Activated CD8-positive, alpha-beta T cell treated with anti-CD3 and anti-CD28 coated beads for 36 hours (primary cell): ENCODE measurements at regions not wholly inside any gene's neighbourhood (a gene's known extent, or its start where the extent isn't known, plus 50 kb on each side); places are given as distances from the start of the nearest gene placed in this dataset.

ENCODE experiments used
- ATAC-seq: fragments of 200-7000 bp; cut with Tn5 transposase; one replicate; pipeline ENCODE4 v1.10.0; 2021; ENCODE audit warnings: mild to moderate bottlenecking, moderate library complexity
- CTCF ChIA-PET: fragments of 350-600 bp; sonication (Branson Sonifier 250); formaldehyde crosslinking; loops from one replicate; lab custom pipeline; 2021; ENCODE audit warnings: antibody characterized with exemption; lab: Charles Lee
- POLR2A ChIA-PET: fragments of 350-600 bp; sonication (Branson Sonifier 250); formaldehyde crosslinking; loops from one replicate; lab custom pipeline; 2021; ENCODE audit warnings: antibody characterized with exemption; lab: Charles Lee
- DNase-seq: peaks from one replicate; pipeline ENCODE4 v3.0.0-alpha.2; 2020
- H3K27ac Mint-ChIP-seq: one replicate; pipeline ENCODE4 v1.8.0; 2021; ENCODE audit warnings: mild to moderate bottlenecking, mixed read lengths
- H3K27me3 Mint-ChIP-seq: one replicate; pipeline ENCODE4 v1.8.0; 2021; ENCODE audit warnings: mixed read lengths
- H3K36me3 Mint-ChIP-seq: one replicate; pipeline ENCODE4 v1.8.0; 2021; ENCODE audit warnings: low read depth, mixed read lengths
- H3K4me1 Mint-ChIP-seq: one replicate; pipeline ENCODE4 v1.8.0; 2021; ENCODE audit warnings: low read depth, mixed read lengths
- H3K4me3 Mint-ChIP-seq: one replicate; pipeline ENCODE4 v1.8.0; 2021; ENCODE audit warnings: mild to moderate bottlenecking, moderate library complexity, mixed read lengths
- H3K9me3 Mint-ChIP-seq: one replicate; pipeline ENCODE4 v1.8.0; 2021; ENCODE audit warnings: mixed read lengths
- intact Hi-C: fragments of 100-400 bp; cut with micrococcal nuclease; formaldehyde crosslinking; loops from one replicate; pipeline ENCODE4 v1.10.0; 2022
- TF ChIP-seq, protein P1 (sequence below): fragments of 200-600 bp; IDR thresholded peaks from one replicate; pipeline ENCODE4 v1.8.0; 2022; ENCODE audit warnings: antibody characterized with exemption, mild to moderate bottlenecking

- intact Hi-C loops = no loop called here
- H3K27ac Mint-ChIP-seq = no peak overlapping the region
- H3K4me1 Mint-ChIP-seq = no peaks in the 10 kb centered on the region
- ATAC-seq = no peak
- no peaks in the 10 kb centered on the region for H3K36me3 Mint-ChIP-seq
- TF ChIP-seq, protein P1, sequence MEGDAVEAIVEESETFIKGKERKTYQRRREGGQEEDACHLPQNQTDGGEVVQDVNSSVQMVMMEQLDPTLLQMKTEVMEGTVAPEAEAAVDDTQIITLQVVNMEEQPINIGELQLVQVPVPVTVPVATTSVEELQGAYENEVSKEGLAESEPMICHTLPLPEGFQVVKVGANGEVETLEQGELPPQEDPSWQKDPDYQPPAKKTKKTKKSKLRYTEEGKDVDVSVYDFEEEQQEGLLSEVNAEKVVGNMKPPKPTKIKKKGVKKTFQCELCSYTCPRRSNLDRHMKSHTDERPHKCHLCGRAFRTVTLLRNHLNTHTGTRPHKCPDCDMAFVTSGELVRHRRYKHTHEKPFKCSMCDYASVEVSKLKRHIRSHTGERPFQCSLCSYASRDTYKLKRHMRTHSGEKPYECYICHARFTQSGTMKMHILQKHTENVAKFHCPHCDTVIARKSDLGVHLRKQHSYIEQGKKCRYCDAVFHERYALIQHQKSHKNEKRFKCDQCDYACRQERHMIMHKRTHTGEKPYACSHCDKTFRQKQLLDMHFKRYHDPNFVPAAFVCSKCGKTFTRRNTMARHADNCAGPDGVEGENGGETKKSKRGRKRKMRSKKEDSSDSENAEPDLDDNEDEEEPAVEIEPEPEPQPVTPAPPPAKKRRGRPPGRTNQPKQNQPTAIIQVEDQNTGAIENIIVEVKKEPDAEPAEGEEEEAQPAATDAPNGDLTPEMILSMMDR = no peak
- H3K9me3 Mint-ChIP-seq = no peaks in the 10 kb centered on the region
- no peak overlapping the region for H3K4me3 Mint-ChIP-seq
- ChIA-PET POLR2A (no interaction called here), CTCF (no interaction called here)
- no peaks in the 10 kb centered on the region for H3K27me3 Mint-ChIP-seq
- DNase-seq = no peak
Observed at GRCh38 chr2:221777119-221777518, 205.0 kb upstream of the EPHA4 start.

DNA sequence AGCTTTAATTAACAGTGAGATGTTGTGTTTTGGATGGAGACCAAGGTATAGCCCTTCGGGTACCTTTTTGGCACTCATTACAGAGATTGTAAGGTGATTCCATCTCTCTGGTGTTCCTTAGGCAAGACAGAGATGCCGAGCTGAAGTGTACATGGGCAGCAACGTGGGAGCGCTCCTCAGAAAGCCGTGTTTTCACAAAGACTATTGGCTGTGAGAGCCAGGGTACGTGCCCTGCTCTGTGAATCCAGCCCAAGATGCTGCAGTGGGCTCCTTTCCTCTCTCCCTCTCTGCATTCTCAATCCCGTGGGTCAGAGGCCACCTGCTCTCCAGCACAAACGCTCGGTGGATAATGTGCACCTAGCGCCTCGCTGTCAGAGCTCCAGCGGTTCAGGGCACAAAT lies 203.0 kb upstream of the EPHA4 start:
- ATAC-seq = no peak
- TF ChIP-seq, protein P1 = no peak
- ChIA-PET CTCF (no interaction called here), POLR2A (no interaction called here)
- Mint-ChIP-seq H3K9me3 (no peaks in the 10 kb centered on the region), H3K27me3 (no peaks in the 10 kb centered on the region), H3K4me3 (no peak overlapping the region), H3K36me3 (no peaks in the 10 kb centered on the region), H3K27ac (no peak overlapping the region), H3K4me1 (no peaks in the 10 kb centered on the region)
- intact Hi-C loops = no loop called here
- no peak for DNase-seq

DNA sequence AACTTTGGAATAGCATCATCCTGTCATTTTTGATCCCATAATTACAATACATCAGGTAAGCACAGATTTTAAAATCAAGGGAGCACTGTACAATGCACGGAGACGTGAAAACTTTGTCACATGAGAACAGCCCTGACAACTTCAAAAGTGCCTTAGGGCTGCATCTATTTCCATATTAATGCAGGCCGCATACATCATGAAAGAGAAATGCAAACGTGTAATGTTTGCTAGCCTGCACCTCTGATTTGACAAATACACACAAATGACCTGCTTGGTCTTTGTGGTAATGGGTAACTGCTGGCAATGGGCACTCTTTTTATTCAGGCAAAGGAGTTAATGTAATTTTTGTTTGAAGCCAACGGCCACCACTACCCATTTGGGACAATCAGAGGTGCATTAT lies 202.0 kb upstream of the EPHA4 start:
- Mint-ChIP-seq H3K4me3 (no peak overlapping the region), H3K27me3 (no peaks in the 10 kb centered on the region), H3K9me3 (no peaks in the 10 kb centered on the region), H3K27ac (no peak overlapping the region), H3K4me1 (no peaks in the 10 kb centered on the region), H3K36me3 (no peaks in the 10 kb centered on the region)
- TF ChIP-seq, protein P1 = no peak
- DNase-seq (no peak), ATAC-seq (no peak)
- ChIA-PET POLR2A (no interaction called here), CTCF (no interaction called here)
- intact Hi-C loops = no loop called here

- ChIA-PET CTCF (no interaction called here), POLR2A (no interaction called here)
- H3K27me3 Mint-ChIP-seq = no peaks in the 10 kb centered on the region
- ATAC-seq (no peak), DNase-seq (no peak)
- H3K36me3 Mint-ChIP-seq = no peaks in the 10 kb centered on the region
- H3K9me3 Mint-ChIP-seq = no peaks in the 10 kb centered on the region
- H3K4me1 Mint-ChIP-seq = no peaks in the 10 kb centered on the region
- H3K27ac Mint-ChIP-seq = no peak overlapping the region
- TF ChIP-seq, protein P1 = no peak
- no peak overlapping the region for H3K4me3 Mint-ChIP-seq
- intact Hi-C loops = no loop called here
Observed at GRCh38 chr2:221771297-221771696, 199.2 kb upstream of the EPHA4 start.

DNA sequence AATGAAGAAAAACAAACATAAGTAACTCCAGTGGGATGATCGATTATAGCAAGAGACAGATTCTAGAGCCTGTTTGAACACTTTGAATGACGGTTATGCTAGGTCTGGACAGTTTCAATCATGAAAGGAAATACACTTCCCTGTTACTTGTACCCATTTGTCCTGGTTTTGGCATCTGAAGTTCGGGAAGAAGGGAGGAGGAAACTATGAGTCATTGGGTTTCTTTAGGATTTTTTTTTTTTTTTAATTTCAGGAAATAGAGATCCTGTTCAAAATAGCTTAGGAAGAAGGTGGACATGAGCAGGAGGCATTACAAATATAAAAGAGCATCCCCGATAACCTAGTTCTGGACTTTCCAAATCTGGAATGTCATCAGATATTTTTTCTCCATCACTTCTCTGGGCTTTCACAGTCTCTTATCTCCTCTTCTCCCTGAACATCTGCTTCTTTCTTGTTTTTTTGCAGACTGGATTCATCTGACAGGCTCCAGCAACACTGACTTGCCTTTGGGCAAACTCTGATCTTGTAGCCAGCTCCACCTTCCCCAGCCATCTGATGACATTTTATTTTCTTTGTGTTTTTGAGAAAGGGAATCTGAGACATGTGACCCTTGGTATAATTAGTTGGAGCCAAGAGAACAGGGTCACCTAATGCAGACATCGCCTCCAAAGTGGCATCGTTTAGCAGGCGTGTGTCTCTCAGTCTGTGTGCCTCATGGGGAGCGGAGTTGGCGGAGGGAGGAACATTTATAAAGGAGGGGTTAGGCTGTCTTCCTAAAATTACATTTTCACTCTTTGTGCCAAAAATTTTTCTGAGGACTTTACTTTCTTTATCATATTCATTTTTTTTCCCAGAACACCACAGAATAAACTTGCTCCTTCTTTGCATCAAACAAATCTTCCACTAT lies 195.3 kb upstream of the EPHA4 start:
- Mint-ChIP-seq H3K4me3 (no peak overlapping the region), H3K36me3 (no peaks in the 10 kb centered on the region), H3K27ac (no peak overlapping the region), H3K27me3 (no peaks in the 10 kb centered on the region), H3K4me1 (no peaks in the 10 kb centered on the region), H3K9me3 (no peaks in the 10 kb centered on the region)
- TF ChIP-seq, protein P1 = no peak
- DNase-seq = no peak
- no peak for ATAC-seq
- ChIA-PET POLR2A (no interaction called here), CTCF (no interaction called here)
- intact Hi-C loops = no loop called here
